H1 (cell line): ENCODE measurements at regions not wholly inside any gene's neighbourhood (a gene's known extent, or its start where the extent isn't known, plus 50 kb on each side); places are given as distances from the start of the nearest gene placed in this dataset.

Source experiments
- CHD1 ChIP-seq: IDR thresholded peaks from 2 replicates; pipeline ENCODE4 v1.6.1; 2012; ENCODE audit warnings: low read depth, low read length, improper control_type of control experiment
- CHD7 ChIP-seq: fragments of 300-600 bp; sonication (generic); IDR thresholded peaks from 2 replicates; pipeline ENCODE4 v1.7.1; 2012; ENCODE audit warnings: low read length, moderate library complexity, mild to moderate bottlenecking, inconsistent platforms; ENCODE audit not compliant: insufficient replicate concordance
- CTBP2 ChIP-seq: IDR thresholded peaks from 2 replicates; pipeline ENCODE4 v1.7.0; 2011; ENCODE audit warnings: borderline replicate concordance, mild to moderate bottlenecking, moderate library complexity, mixed read lengths, low read length; ENCODE audit not compliant: insufficient read depth, insufficient read length
- MAX ChIP-seq: IDR thresholded peaks from 2 replicates; pipeline ENCODE4 v1.6.1; 2012; ENCODE audit warnings: inconsistent platforms
- NANOG ChIP-seq: IDR thresholded peaks from 2 replicates; pipeline ENCODE4 v1.6.1; 2011; ENCODE audit warnings: low read length, low read depth, mild to moderate bottlenecking, inconsistent platforms; ENCODE audit not compliant: insufficient read depth, poor library complexity, severe bottlenecking
- RFX5 ChIP-seq: IDR thresholded peaks from 2 replicates; pipeline ENCODE4 v1.6.1; 2011; ENCODE audit warnings: low read depth, low read length, improper control_type of control experiment, borderline replicate concordance
- RXRA ChIP-seq: IDR thresholded peaks from 2 replicates; pipeline ENCODE4 v1.6.1; 2011; ENCODE audit warnings: low read depth, mild to moderate bottlenecking, low read length, moderate library complexity; ENCODE audit not compliant: insufficient read depth

- TF ChIP-seq CHD7, result no peak
- TF ChIP-seq MAX, result no peak
- no peak for TF ChIP-seq CHD1
- TF ChIP-seq NANOG, result no peak
- no peak for TF ChIP-seq RXRA
- TF ChIP-seq RFX5, result no peak
- TF ChIP-seq CTBP2, result no peak
Measured at GRCh38 chr13:50369646-50370045, 354.4 kb downstream of the KCNRG start (continued).
